Middle frontal gyrus (tissue), 1 donor: ENCODE measurements at regions not wholly inside any gene's neighbourhood (a gene's known extent, or its start where the extent isn't known, plus 50 kb on each side); places are given as distances from the start of the nearest gene placed in this dataset.

Source experiments
- DNase-seq: peaks from one replicate; pipeline ENCODE4 v3.0.0-alpha.2; 2015; ENCODE audit warnings: low spot score; ENCODE audit errors: extremely low spot score

DNA sequence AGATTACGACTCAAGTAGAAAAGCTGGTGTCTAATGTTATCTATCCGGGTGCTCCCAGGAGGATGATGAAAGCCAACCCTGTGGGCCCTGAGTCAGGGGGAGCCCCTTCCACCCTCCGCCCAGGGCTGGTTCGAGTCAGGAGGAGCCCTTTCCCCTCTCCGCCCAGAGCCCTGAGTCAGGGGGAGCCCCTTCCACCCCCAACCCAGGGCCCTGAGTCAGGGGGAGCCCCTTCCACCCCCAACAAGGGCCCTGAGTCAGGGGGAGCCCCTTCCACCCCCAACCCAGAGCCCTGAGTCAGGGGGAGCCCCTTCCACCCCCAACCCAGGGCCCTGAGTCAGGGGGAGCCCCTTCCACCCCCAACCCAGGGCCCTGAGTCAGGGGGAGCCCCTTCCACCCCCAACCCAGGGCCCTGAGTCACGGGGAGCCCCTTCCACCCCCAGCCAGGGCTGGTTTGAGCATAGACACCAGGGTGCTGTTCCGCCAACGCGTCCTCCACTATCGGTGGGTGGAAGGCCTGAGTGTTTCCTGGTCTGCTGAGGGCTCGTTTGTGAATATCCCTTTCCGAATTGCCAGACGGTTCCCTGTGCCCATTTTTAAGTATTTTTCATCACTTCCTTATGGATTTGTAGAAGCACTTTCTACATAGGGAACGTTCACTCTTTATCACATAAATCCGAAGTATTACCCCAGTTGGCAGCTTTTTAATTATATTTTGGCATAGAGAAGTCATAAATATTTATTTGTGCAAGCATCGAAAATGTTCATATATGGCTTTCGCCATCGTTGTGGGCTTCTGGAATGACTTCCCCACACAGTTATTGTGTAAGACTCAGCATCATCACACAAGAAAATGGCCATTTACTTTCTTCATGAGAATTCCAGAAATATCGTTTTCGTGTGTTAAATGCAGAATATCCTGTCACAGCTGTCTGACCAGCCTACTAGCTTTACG, 380.6 kb downstream of the BRD1 start:
- no peak for DNase-seq

- no peak for DNase-seq
These were observed 381.4 kb downstream of the BRD1 start for GRCh38 chr22:49446145-49446758.

- DNase-seq: no peak
These were observed 382.9 kb downstream of the BRD1 start for GRCh38 chr22:49444781-49445180.

DNA sequence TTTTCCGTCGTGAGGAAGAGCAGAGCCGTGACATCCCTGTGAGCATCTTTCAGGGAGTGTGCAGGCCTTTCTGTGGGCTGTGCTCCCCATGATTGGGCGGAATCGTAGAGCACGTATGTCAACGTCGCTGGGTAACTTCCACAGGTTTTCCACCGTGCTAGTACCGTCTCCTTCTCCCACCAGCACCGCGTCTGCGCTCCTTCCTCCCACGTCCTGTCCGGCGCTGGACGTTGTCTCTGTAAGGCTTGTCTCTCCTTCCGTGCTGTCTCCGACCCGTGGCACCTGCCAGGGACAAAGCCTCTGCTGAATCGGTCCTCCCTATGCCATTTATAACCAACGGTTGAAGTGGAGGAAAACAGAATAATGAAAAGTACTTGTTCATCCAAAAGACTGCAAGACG, 386.7 kb downstream of the BRD1 start:
- DNase-seq: no peak

DNA sequence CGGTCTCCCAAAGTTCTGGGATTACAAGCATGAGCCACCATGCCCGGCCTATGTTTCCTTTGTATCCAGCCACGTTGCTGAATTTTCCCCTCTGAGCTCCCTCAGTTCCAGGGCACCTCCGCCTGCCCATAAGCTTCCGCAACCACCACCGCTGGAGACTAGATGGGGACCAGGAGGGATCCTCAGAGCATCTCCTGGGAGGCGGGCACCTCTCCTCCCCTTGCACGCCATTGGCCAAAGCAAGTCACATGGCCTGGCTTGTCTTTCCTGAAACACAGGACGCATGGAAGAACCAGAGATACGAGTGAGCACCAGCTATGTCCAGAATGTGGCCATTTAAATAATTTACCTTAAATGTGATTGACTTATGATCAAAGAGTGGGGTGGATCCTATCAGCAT, 388.3 kb downstream of the BRD1 start:
- DNase-seq: no peak

- no peak for DNase-seq
These were observed 389.7 kb downstream of the BRD1 start for GRCh38 chr22:49437956-49438355.

DNA sequence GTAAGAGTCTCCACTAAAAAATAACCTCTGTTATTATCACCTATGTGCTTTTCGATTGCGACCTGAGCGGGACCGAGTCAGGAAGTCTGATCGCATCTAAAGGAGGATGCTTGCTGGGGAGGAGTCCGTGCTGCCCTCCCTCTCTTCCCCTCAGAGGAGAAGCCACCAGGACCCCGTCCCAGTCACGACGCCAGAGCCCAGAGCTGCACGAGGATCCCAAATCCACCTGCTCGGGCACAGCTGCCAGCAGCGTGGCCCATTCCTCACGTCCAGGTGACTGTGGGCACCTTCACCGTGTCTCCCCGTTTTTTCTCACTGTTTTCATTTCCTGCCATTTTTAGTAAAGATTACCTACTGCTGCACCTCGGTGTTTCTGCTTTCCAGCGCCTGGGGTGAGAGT, 390.3 kb downstream of the BRD1 start:
- DNase-seq: no peak

- no peak for DNase-seq
These were observed 391.6 kb downstream of the BRD1 start for GRCh38 chr22:49436056-49436455.

DNA sequence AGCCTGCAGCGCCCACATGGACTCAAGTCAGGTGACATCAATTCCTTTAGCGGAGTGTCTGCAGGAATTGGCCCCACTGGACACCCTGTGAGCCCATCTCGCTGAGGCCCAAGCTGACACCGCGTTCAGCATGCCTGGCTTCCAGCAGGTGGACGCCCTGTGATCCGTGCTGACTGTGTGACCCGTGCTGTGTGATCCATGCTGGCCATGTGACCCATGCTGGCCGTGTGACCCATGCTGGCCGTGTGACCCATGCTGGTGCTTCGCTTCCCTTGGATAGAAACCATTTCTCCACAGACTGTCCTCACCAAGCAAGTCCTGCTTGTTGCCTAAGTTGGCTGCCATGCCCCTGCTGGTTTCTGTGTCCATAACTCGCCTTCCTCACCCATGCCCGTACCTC, 392.1 kb downstream of the BRD1 start:
- DNase-seq: no peak

DNA sequence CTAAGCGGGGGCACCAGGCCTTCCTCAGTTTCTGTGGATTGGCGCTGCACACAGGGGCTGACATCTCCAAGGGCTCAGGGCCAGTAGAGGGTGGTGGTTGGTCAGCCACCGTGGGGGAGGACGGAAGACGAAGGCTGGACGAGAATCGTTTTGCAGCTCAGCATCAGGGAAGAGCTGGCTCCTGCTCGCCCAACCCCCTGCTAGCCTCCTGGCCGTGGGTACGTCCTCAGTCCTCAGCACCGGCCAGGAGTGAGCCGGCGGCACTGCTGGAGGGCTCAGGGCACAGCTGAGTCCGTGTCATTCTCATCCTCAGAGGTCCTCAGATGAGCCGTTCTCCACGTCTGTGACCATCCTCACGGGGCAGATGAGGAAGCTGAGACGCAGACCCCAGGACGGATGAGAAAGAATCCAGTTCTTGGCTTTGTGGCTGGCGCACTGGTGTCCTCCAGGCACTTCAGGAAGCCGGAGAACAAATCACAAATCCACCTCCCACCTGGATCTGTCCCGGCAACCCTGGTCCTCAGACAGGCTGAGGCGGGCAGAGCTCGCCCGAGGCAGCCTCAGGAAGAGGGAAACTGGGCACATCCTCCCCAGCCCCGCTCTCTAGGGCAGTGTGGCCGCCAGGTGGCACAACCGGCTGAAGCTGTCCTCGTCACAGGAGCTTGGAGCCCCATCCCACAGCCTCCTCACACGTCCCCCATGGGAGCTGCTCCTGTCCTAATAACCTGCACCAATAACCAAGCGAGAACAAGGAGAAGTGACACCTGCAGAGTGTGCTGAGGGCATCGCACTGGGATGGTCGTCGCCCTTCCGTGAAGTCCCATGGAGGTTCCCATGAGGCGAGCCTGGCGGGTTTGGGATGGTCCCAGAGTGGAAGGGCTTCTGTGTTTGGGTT, 393.7 kb downstream of the BRD1 start:
- no peak for DNase-seq

GRCh38 chr22:49432897-49433443, 394.7 kb downstream of the BRD1 start:
- no peak for DNase-seq

DNA sequence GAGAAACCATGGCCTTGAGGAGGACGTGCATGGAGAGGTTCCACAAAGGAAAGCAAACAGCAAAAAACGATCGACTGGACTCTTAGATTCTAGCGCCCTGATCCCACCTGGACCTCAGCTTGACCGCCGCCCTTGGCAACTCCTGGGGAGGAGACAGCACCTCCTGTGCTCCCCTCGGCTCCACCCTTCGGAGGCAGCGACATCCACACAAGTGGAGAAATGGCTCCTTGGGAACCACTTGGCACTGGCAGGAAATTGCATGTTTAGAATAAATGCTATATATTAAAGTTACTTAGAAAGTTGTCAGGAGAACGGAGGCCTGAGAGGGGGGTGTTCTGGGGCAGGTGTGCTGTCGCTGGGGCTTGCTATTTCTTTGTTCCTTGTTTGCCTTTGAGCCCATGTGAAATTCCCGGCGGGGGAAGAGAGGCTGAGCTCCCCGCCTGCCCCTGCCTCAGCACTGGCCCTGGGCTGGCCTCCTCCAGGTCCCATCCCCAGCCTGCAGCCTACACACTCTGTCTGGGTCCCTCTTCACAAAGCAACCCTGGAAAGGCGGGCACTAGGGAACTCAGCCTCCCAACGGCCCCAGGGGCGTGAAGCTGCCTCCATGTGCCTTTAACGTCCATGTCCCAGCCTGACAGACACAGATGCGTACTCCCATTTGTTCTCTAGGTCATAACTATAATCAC, 395.3 kb downstream of the BRD1 start:
- DNase-seq: no peak

- no peak for DNase-seq
These were observed 396.1 kb downstream of the BRD1 start for GRCh38 chr22:49431551-49431950.

- DNase-seq: no peak
These were observed 398.6 kb downstream of the BRD1 start for GRCh38 chr22:49429066-49429465.

GRCh38 chr22:49427941-49428340, 399.7 kb downstream of the BRD1 start:
- DNase-seq: no peak

- DNase-seq: no peak
These were observed 400.3 kb downstream of the BRD1 start for GRCh38 chr22:49427341-49427740.

GRCh38 chr22:49426618-49427266, 400.9 kb downstream of the BRD1 start:
- DNase-seq: no peak

DNA sequence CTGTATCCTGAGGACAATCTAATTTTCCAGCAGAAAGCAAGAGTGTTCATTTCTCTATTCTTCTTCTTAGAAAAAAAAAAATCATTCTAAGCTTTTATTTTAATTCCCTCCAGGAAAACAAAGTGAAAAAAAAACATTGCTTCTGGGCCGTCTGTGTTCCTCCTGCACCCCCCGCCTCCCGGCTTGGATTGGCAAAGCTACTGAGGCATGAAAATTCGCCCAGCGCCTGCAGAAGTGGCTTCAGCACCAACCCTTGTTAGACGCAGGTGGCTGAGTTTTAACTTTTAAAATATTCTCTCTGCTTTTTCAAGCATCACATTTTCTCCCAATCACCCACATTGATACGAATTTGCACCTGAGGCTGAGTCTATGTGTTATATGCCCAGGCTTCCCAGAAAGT, 401.6 kb downstream of the BRD1 start:
- no peak for DNase-seq

DNA sequence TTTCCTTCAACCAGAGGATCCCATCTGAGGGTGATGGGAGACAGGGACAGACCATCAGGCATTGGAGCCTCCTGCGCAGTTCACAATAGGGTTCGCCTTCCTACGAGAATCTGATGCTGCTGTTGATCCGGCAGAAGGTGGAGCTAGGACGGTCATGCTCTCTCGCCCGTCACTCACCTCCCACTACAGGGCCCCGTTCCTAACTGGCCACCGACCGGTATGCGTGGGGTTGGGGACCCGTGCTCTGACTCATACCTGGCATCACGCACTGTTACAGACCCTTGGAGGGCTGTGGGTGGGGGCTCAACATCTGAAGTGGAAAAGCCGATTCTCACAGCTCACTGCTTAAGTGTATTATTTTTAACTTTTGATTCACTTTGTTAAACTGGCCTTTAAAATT, 402.3 kb downstream of the BRD1 start:
- no peak for DNase-seq

DNA sequence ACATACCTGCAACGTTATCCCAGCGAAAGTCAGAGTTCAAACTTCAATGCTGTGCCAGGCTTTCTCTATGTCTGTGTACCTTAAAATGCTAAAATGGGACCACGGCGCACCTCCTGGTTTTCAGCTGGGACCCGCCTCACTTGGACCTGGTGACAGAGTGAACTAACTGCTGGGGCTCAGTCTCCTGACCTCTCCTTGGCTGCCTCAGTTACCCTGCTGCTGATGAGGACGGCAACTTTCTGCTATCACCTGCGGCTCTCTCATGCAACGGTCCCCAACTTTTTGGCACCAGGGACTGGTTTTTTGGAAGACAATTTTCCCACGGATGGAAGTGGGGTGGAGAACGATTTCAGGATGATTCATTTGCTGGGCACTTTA, 402.8 kb downstream of the BRD1 start:
- no peak for DNase-seq
